C4-2B (cell line): ENCODE measurements at regions not wholly inside any gene's neighbourhood (a gene's known extent, or its start where the extent isn't known, plus 50 kb on each side); places are given as distances from the start of the nearest gene placed in this dataset.

Source experiments
- H3K27ac ChIP-seq: fragments of 450-650 bp; 2 replicates; pipeline ENCODE4 v1.5.1; 2017
- ZFX ChIP-seq: fragments of 450-650 bp; IDR thresholded peaks from 2 replicates; pipeline ENCODE4 v1.6.1; 2017
- TF ChIP-seq, protein P1 (sequence below): fragments of 450-650 bp; conservative IDR thresholded peaks from 2 replicates; pipeline ENCODE4 v1.5.1; 2017; ENCODE audit warnings: mild to moderate bottlenecking

GRCh38 chr11:129590753-129591475 is 215.3 kb downstream of the BARX2 start:
- H3K27ac ChIP-seq: no peak overlapping the region
- TF ChIP-seq, protein P1, sequence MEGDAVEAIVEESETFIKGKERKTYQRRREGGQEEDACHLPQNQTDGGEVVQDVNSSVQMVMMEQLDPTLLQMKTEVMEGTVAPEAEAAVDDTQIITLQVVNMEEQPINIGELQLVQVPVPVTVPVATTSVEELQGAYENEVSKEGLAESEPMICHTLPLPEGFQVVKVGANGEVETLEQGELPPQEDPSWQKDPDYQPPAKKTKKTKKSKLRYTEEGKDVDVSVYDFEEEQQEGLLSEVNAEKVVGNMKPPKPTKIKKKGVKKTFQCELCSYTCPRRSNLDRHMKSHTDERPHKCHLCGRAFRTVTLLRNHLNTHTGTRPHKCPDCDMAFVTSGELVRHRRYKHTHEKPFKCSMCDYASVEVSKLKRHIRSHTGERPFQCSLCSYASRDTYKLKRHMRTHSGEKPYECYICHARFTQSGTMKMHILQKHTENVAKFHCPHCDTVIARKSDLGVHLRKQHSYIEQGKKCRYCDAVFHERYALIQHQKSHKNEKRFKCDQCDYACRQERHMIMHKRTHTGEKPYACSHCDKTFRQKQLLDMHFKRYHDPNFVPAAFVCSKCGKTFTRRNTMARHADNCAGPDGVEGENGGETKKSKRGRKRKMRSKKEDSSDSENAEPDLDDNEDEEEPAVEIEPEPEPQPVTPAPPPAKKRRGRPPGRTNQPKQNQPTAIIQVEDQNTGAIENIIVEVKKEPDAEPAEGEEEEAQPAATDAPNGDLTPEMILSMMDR: no peak
- no peak for TF ChIP-seq ZFX

GRCh38 chr11:129591527-129591926 is 215.9 kb downstream of the BARX2 start:
- H3K27ac ChIP-seq: no peak overlapping the region
- TF ChIP-seq, protein P1: no peak
- TF ChIP-seq ZFX: no peak

- no peak overlapping the region for H3K27ac ChIP-seq
- TF ChIP-seq, protein P1: no peak
- TF ChIP-seq ZFX: no peak
These were observed 216.5 kb downstream of the BARX2 start for GRCh38 chr11:129592191-129592590.

DNA sequence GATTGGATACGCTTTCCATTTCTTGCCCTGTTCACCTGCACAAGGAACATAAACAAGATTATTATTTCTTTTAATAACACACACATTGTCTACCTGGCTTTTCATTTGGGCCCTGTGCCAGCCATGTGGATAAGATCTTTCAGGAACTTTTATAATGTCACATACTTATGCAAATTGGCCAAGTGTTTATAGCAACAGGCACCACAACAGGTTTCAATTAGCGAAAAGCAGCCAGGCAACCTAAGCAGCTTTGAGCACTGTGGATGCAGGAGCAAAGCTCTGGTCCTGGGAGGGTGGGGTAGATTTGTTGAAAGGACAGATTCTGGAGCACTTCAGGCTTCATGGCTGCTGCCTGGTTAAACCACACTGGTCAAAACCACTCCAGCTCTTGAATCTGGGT is 217.4 kb downstream of the BARX2 start:
- H3K27ac ChIP-seq: no peak overlapping the region
- no peak for TF ChIP-seq ZFX
- TF ChIP-seq, protein P1: no peak

DNA sequence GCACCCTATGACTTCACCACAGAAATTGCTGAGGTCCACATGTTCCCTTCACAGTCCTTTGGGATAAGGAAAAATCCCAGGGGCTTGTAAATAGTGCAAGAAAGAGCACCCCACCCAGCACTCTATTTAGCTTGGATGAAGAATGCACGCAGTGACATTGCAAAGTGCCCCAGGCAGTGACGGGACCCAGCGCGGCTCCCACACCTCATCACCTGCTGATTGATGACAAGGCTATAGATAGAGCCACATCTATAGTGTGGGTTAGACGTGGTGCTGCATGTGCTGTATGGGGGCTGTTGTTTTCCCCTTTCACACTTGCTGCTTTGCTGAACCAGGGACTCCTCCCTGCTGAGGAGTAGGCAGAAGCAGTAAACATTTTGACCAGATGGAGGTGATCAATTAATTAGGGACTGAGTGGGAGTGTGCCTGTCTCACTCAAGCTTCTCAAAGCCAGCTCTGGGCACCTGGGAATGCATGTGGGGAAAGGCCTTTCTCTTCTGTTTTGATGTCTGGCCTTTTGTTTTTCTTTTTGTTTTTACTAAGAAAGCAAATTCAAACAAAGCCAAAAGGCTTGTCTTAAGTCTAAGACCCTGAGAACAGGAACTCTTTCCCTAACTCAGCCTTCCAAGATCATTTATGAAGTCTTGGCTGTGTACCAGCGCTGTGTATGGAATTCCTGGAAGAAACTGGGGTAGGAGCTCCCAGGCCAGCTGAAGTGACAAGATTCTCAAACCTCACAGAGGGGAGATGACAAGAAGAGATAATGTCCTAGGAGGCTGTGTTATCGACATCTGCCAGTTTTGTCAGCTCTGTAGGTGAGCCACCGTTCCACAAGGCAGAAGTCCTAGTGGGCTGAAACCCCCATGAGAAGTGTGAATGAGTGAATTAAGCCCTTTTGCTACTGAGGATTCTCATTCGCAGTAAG is 219.7 kb downstream of the BARX2 start:
- no peak overlapping the region for H3K27ac ChIP-seq
- TF ChIP-seq, protein P1: no peak
- no peak for TF ChIP-seq ZFX

GRCh38 chr11:129596351-129596750 is 219.3 kb upstream of the TMEM45B start:
- no peak overlapping the region for H3K27ac ChIP-seq
- no peak for TF ChIP-seq ZFX
- TF ChIP-seq, protein P1: no peak

- no peak for TF ChIP-seq ZFX
- TF ChIP-seq, protein P1: no peak
- H3K27ac ChIP-seq: no peak overlapping the region
These were observed 217.3 kb upstream of the TMEM45B start for GRCh38 chr11:129598378-129598777.
